ENCODE measurements at regions not wholly inside any gene's neighbourhood (a gene's known extent, or its start where the extent isn't known, plus 50 kb on each side); places are given as distances from the start of the nearest gene placed in this dataset.

- TF ChIP-seq GATA2 (IDR thresholded peaks at IDR 0.05; ENCODE audit: low read depth, low read length) (no peak), GATA3 (IDR thresholded peaks at IDR 0.05; ENCODE audit: low read depth, low read length) (no peak)
These were observed 272.2 kb downstream of the SNX13 start for GRCh38 chr7:17668122-17668521.
